ENCODE measurements at regions not wholly inside any gene's neighbourhood (a gene's known extent, or its start where the extent isn't known, plus 50 kb on each side); places are given as distances from the start of the nearest gene placed in this dataset.

GRCh38 chr9:117815315-117815714, 111.1 kb downstream of the TLR4 start:
- DNase-seq (ENCODE audit: low read depth, low spot score) (no peak), FAIRE-seq (no peak)
- no peak overlapping the region for H3K4me3 ChIP-seq (ENCODE audit: control insufficient read depth in 2 of 3, extremely low read depth in 1 of 3, insufficient read depth in 2 of 3, low read depth in 1 of 3, low read length in 3 of 3)
- no peak overlapping the region for H3K9ac ChIP-seq (ENCODE audit: control insufficient read depth, extremely low read depth, insufficient read depth, low read length)
- H3K27me3 ChIP-seq (ENCODE audit: control insufficient read depth, extremely low read depth, insufficient read depth, low read length), result no peaks in the 10 kb centered on the region
- H3K79me2 ChIP-seq (ENCODE audit: control insufficient read depth, insufficient read depth, low read length), result no peaks in the 10 kb centered on the region
- no peaks in the 10 kb centered on the region for H3K4me1 ChIP-seq (ENCODE audit: control insufficient read depth, extremely low read depth, insufficient read depth, low read length)
- no peaks in the 10 kb centered on the region for H3K9me3 ChIP-seq (ENCODE audit: control insufficient read depth, low read depth, low read length)
- H3K36me3 ChIP-seq (ENCODE audit: control insufficient read depth in 2 of 2, extremely low read depth in 1 of 2, insufficient read depth in 2 of 2, low read length in 2 of 2), result no peaks in the 10 kb centered on the region
- no peaks in the 10 kb centered on the region for H3K9me1 ChIP-seq (ENCODE audit: control insufficient read depth, extremely low read depth, insufficient read depth, low read length)
- no peak overlapping the region for H3K27ac ChIP-seq (ENCODE audit: control insufficient read depth, insufficient read depth, low read length)
- no peaks in the 10 kb centered on the region for H4K20me1 ChIP-seq (ENCODE audit: control insufficient read depth, extremely low read depth, insufficient read depth, low read length)
- dilution Hi-C loops (cut with MboI; ENCODE audit: extremely low pct_ligation_motif_present, low sequenced_read_pairs), result no loop called here
- TF ChIP-seq EZH2 (IDR thresholded peaks at IDR 0.05; ENCODE audit: low read length), result no peak
- no peak for TF ChIP-seq CTCF (optimal IDR thresholded peaks at IDR 0.05 in 1 of 3, IDR thresholded peaks at IDR 0.05 in 1 of 3, conservative IDR thresholded peaks at IDR 0.05 in 1 of 3; ENCODE audit: extremely low read depth in 1 of 3, insufficient read depth in 2 of 3, low read length in 3 of 3)
- no peak overlapping the region for H2AFZ ChIP-seq (ENCODE audit: control insufficient read depth, low read length)
- no peak overlapping the region for H3K4me2 ChIP-seq (ENCODE audit: control insufficient read depth, extremely low read depth, insufficient read depth, low read depth, low read length)

- DNase-seq (ENCODE audit: low read depth, low spot score) (no peak), FAIRE-seq (no peak)
- H3K27ac ChIP-seq (ENCODE audit: control insufficient read depth, insufficient read depth, low read length), result no peak overlapping the region
- dilution Hi-C loops (cut with MboI; ENCODE audit: extremely low pct_ligation_motif_present, low sequenced_read_pairs), result no loop called here
- no peak overlapping the region for H3K4me3 ChIP-seq (ENCODE audit: control insufficient read depth in 2 of 3, extremely low read depth in 1 of 3, insufficient read depth in 2 of 3, low read depth in 1 of 3, low read length in 3 of 3)
- no peaks in the 10 kb centered on the region for H3K4me1 ChIP-seq (ENCODE audit: control insufficient read depth, extremely low read depth, insufficient read depth, low read length)
- no peaks in the 10 kb centered on the region for H3K79me2 ChIP-seq (ENCODE audit: control insufficient read depth, insufficient read depth, low read length)
- no peak overlapping the region for H2AFZ ChIP-seq (ENCODE audit: control insufficient read depth, low read length)
- no peaks in the 10 kb centered on the region for H4K20me1 ChIP-seq (ENCODE audit: control insufficient read depth, extremely low read depth, insufficient read depth, low read length)
- H3K4me2 ChIP-seq (ENCODE audit: control insufficient read depth, extremely low read depth, insufficient read depth, low read depth, low read length), result no peak overlapping the region
- H3K9ac ChIP-seq (ENCODE audit: control insufficient read depth, extremely low read depth, insufficient read depth, low read length), result no peak overlapping the region
- no peaks in the 10 kb centered on the region for H3K9me1 ChIP-seq (ENCODE audit: control insufficient read depth, extremely low read depth, insufficient read depth, low read length)
- no peaks in the 10 kb centered on the region for H3K27me3 ChIP-seq (ENCODE audit: control insufficient read depth, extremely low read depth, insufficient read depth, low read length)
- no peaks in the 10 kb centered on the region for H3K36me3 ChIP-seq (ENCODE audit: control insufficient read depth in 2 of 2, extremely low read depth in 1 of 2, insufficient read depth in 2 of 2, low read length in 2 of 2)
- no peaks in the 10 kb centered on the region for H3K9me3 ChIP-seq (ENCODE audit: control insufficient read depth, low read depth, low read length)
- no peak for TF ChIP-seq CTCF (optimal IDR thresholded peaks at IDR 0.05 in 1 of 3, IDR thresholded peaks at IDR 0.05 in 1 of 3, conservative IDR thresholded peaks at IDR 0.05 in 1 of 3; ENCODE audit: extremely low read depth in 1 of 3, insufficient read depth in 2 of 3, low read length in 3 of 3)
- TF ChIP-seq EZH2 (IDR thresholded peaks at IDR 0.05; ENCODE audit: low read length), result no peak
These were observed 111.7 kb downstream of the TLR4 start for GRCh38 chr9:117815948-117816347.
